Keratinocyte (primary cell): ENCODE measurements at regions not wholly inside any gene's neighbourhood (a gene's known extent, or its start where the extent isn't known, plus 50 kb on each side); places are given as distances from the start of the nearest gene placed in this dataset.

Experiments
- CTCF ChIP-seq, 3 experiments: IDR thresholded peaks in 1 of 3; conservative IDR thresholded peaks in 1 of 3; optimal IDR thresholded peaks in 1 of 3; 2 replicates in 2 of 3; 3 replicates in 1 of 3; pipeline versions ENCODE3 to v1.5.1; 2011; ENCODE audit warnings: low read length in 3 of 3, mild to moderate bottlenecking in 3 of 3, moderate library complexity in 2 of 3, control low read depth in 1 of 3, inconsistent platforms in 1 of 3; ENCODE audit not compliant: insufficient read depth in 2 of 3; ENCODE audit errors: extremely low read depth in 1 of 3
- EZH2 ChIP-seq: IDR thresholded peaks from one replicate; pipeline ENCODE4 v1.6.1; 2012; ENCODE audit warnings: inconsistent platforms, mild to moderate bottlenecking, low read length, moderate library complexity

- TF ChIP-seq CTCF (optimal IDR thresholded peaks at IDR 0.05 in 1 of 3, IDR thresholded peaks at IDR 0.05 in 1 of 3, conservative IDR thresholded peaks at IDR 0.05 in 1 of 3; ENCODE audit: extremely low read depth in 1 of 3, insufficient read depth in 2 of 3, low read length in 3 of 3), result no peak
- TF ChIP-seq EZH2, result no peak
Observed at GRCh38 chr1:4024811-4025210, 124.7 kb upstream of the C1orf174 start.
